ENCODE measurements at regions not wholly inside any gene's neighbourhood (a gene's known extent, or its start where the extent isn't known, plus 50 kb on each side); places are given as distances from the start of the nearest gene placed in this dataset.
A peak's percentile ranks its signal among the peaks of the same experiment; 100 is the strongest.
"Not testable (repeated sequence)": the region's sequence is repeated elsewhere in the genome, so short reads cannot be mapped to it uniquely, and the experiment has no call there.

GRCh38 chr5:163916861-163917260 lies 411.4 kb downstream of the MAT2B start:
- no peaks in the 10 kb centered on the region for H3K27me3 ChIP-seq
- WGBS, 2 donors (ENCODE audit: low coverage in 1 of 2): 75 to 88% methylated on average over 1 of the region's 1 CpG
- intact Hi-C loops (cut with DNase I; ENCODE audit: low total_unique reads): no loop called here
- no peak for DNase-seq
- TF ChIP-seq CTCF (IDR thresholded peaks at IDR 0.05): no peak
- TF ChIP-seq POLR2A (IDR thresholded peaks at IDR 0.05): no peak
- no peak for TF ChIP-seq EP300 (IDR thresholded peaks at IDR 0.05; ENCODE audit: low read depth)
- TF ChIP-seq POLR2AphosphoS5 (IDR thresholded peaks at IDR 0.05): no peak
- in situ Hi-C loops (cut with MboI; ENCODE audit: low pct_ligation_motif_present in 1 of 4, low pct_unique_long_range_greater_than_20kb in 1 of 4, low sequenced_read_pairs in 3 of 4): no loop called here
- H3K4me1 ChIP-seq: peaks cover 0 to 24% (median 9%) of the 10 kb centered on the region in 4 donors
- no peak overlapping the region for H3K4me3 ChIP-seq
- peak overlapping the region; percentile 63 to 74 (median 66) for H3K27ac ChIP-seq
- H3K9me3 ChIP-seq: no peaks in the 10 kb centered on the region
- H3K36me3 ChIP-seq: no peaks in the 10 kb centered on the region

DNA sequence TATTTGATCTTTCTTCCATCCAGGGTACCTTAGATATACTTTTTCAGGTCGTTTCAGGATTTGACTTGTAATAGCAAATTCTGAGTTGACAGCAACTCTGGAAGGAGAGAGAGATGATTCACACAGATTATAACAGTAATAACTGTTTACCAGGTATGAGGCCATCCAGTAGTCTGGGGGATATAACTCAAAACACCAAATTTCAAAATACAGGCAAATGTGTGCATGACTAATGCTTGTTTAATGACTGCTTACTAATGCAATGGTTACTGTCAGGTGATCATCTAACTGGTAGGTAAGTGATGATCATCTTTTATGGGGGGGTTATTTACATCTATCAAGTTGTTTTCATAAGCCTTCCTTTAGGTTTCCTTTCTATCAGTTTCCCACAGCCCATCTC lies 412.3 kb downstream of the MAT2B start:
- in situ Hi-C loops (cut with MboI; ENCODE audit: low pct_ligation_motif_present in 1 of 4, low pct_unique_long_range_greater_than_20kb in 1 of 4, low sequenced_read_pairs in 3 of 4) (no loop called here), intact Hi-C loops (cut with DNase I; ENCODE audit: low total_unique reads) (no loop called here)
- Histone ChIP-seq H3K27me3 (no peaks in the 10 kb centered on the region), H3K36me3 (no peaks in the 10 kb centered on the region), H3K27ac (no peak overlapping the region), H3K4me3 (no peak overlapping the region), H3K9me3 (no peaks in the 10 kb centered on the region), H3K4me1 (peaks cover 0 to 24% (median 9%) of the 10 kb centered on the region in 4 donors)
- DNase-seq: no peak
- TF ChIP-seq CTCF (IDR thresholded peaks at IDR 0.05): no peak
- 65% methylated on average over 1 of the region's 1 CpG; no CpG with 5 or more reads in 1 of the 2 donors for WGBS, 2 donors (ENCODE audit: low coverage in 1 of 2)

GRCh38 chr5:163934990-163935389 lies 429.6 kb downstream of the MAT2B start:
- in situ Hi-C loops (cut with MboI; ENCODE audit: low pct_ligation_motif_present in 1 of 4, low pct_unique_long_range_greater_than_20kb in 1 of 4, low sequenced_read_pairs in 3 of 4); H3K4me1 ChIP-seq: not testable (repeated sequence)

GRCh38 chr5:163938595-163938994 lies 433.2 kb downstream of the MAT2B start:
- Histone ChIP-seq H3K4me3 (no peak overlapping the region), H3K27me3 (no peaks in the 10 kb centered on the region), H3K36me3 (no peaks in the 10 kb centered on the region), H3K27ac (no peak overlapping the region), H3K4me1 (no peaks in the 10 kb centered on the region), H3K9me3 (no peaks in the 10 kb centered on the region)
- TF ChIP-seq POLR2AphosphoS5 (IDR thresholded peaks at IDR 0.05): no peak
- TF ChIP-seq POLR2A (IDR thresholded peaks at IDR 0.05): no peak
- TF ChIP-seq EP300 (IDR thresholded peaks at IDR 0.05; ENCODE audit: low read depth): no peak
- no peak for TF ChIP-seq CTCF (IDR thresholded peaks at IDR 0.05)
- intact Hi-C loops (cut with DNase I; ENCODE audit: low total_unique reads) (no loop called here), in situ Hi-C loops (cut with MboI; ENCODE audit: low pct_ligation_motif_present in 1 of 4, low pct_unique_long_range_greater_than_20kb in 1 of 4, low sequenced_read_pairs in 3 of 4) (no loop called here)
- 79% methylated on average over 1 of the region's 1 CpG; no CpG with 5 or more reads in 1 of the 2 donors for WGBS, 2 donors (ENCODE audit: low coverage in 1 of 2)
- no peak for DNase-seq

More at GRCh38 chr5:163934990-163935389, 429.6 kb downstream of the MAT2B start:
- H3K27me3 ChIP-seq; DNase-seq; intact Hi-C loops (cut with DNase I; ENCODE audit: low total_unique reads); H3K36me3 ChIP-seq; H3K27ac ChIP-seq; H3K9me3 ChIP-seq; H3K4me3 ChIP-seq: not testable (repeated sequence)
- WGBS, 2 donors (ENCODE audit: low coverage in 1 of 2): 100% methylated on average over 1 of the region's 1 CpG; no CpG with 5 or more reads in 1 of the 2 donors

- H3K4me1 ChIP-seq: no peaks in the 10 kb centered on the region
- H3K36me3 ChIP-seq: no peaks in the 10 kb centered on the region
- DNase-seq: no peak
- H3K4me3 ChIP-seq: no peak overlapping the region
- TF ChIP-seq EP300 (IDR thresholded peaks at IDR 0.05; ENCODE audit: low read depth): no peak
- H3K27ac ChIP-seq: no peak overlapping the region
- WGBS, 2 donors (ENCODE audit: low coverage in 1 of 2): 68 to 76% methylated on average over 3 to 4 of the region's 4 CpGs
- H3K27me3 ChIP-seq: no peaks in the 10 kb centered on the region
- intact Hi-C loops (cut with DNase I; ENCODE audit: low total_unique reads) (no loop called here), in situ Hi-C loops (cut with MboI; ENCODE audit: low pct_ligation_motif_present in 1 of 4, low pct_unique_long_range_greater_than_20kb in 1 of 4, low sequenced_read_pairs in 3 of 4) (no loop called here)
- no peaks in the 10 kb centered on the region for H3K9me3 ChIP-seq
Measured at GRCh38 chr5:163941079-163941478, 435.7 kb downstream of the MAT2B start.

All from transverse colon (tissue), 4 donors.